ENCODE measurements at regions not wholly inside any gene's neighbourhood (a gene's known extent, or its start where the extent isn't known, plus 50 kb on each side); places are given as distances from the start of the nearest gene placed in this dataset.
A peak's percentile ranks its signal among the peaks of the same experiment; 100 is the strongest.

DNA sequence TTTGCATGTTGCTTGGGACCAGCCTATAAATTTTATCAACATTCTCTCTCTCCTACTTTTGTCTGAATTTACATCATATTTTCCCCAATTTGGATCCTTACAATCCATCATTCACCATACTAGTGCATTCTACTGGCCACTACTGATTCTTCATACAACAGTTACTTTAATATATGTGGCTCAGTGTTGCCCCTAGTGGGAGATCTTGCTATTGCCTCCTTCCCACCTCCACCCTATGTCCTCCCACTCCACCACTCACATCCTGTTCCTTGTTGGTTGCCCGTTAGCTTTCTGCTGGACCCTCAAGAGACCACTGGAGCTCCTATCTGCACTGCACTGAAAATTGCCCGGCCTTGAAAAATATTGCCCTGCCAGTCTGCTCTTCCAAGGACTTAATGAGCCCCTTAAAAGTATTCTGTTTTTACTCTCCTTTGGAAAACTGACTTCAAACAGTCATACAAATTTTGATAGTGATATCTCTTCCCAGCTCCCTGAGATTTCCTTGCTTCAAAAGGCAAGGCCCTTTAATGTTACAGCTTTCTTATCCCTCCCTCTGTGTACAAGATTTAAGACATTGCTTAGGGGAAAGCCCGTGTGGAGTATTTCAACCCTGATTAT lies 243.2 kb upstream of the TMEM229A start:
- no peaks in the 10 kb centered on the region for H3K4me1 ChIP-seq (ENCODE audit: insufficient read depth, low read length)
- TF ChIP-seq EZH2 (IDR thresholded peaks at IDR 0.05; ENCODE audit: borderline replicate concordance, low read depth, low read length, severe bottlenecking) = no peak
- TF ChIP-seq, protein P1, sequence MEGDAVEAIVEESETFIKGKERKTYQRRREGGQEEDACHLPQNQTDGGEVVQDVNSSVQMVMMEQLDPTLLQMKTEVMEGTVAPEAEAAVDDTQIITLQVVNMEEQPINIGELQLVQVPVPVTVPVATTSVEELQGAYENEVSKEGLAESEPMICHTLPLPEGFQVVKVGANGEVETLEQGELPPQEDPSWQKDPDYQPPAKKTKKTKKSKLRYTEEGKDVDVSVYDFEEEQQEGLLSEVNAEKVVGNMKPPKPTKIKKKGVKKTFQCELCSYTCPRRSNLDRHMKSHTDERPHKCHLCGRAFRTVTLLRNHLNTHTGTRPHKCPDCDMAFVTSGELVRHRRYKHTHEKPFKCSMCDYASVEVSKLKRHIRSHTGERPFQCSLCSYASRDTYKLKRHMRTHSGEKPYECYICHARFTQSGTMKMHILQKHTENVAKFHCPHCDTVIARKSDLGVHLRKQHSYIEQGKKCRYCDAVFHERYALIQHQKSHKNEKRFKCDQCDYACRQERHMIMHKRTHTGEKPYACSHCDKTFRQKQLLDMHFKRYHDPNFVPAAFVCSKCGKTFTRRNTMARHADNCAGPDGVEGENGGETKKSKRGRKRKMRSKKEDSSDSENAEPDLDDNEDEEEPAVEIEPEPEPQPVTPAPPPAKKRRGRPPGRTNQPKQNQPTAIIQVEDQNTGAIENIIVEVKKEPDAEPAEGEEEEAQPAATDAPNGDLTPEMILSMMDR (IDR thresholded peaks at IDR 0.05; ENCODE audit: borderline replicate concordance, extremely low read depth, low read length, poor library complexity, severe bottlenecking) = peak; percentile 63
- no peak overlapping the region for H3K27ac ChIP-seq (ENCODE audit: low read length)
- H3K27me3 ChIP-seq (ENCODE audit: insufficient read depth, low read length, poor library complexity) = no peaks in the 10 kb centered on the region
- no peak overlapping the region for H2AFZ ChIP-seq (ENCODE audit: low read depth, low read length)
- H3K36me3 ChIP-seq (ENCODE audit: insufficient read depth, low read length) = no peaks in the 10 kb centered on the region
- ATAC-seq (ENCODE audit: insufficient read depth, low read depth) = peak; percentile 78; the same call in 2 of the 3 replicates
- DNase-seq = peak; percentile 34
- no peak overlapping the region for H3K4me3 ChIP-seq (ENCODE audit: low read depth in 1 of 2, low read length in 2 of 2)
- no peaks in the 10 kb centered on the region for H4K20me1 ChIP-seq (ENCODE audit: insufficient read depth, low read length)
- H3K79me2 ChIP-seq (ENCODE audit: insufficient read depth, low read length) = no peaks in the 10 kb centered on the region
- H3K9ac ChIP-seq (ENCODE audit: low read depth, low read length) = no peak overlapping the region
- H3K4me2 ChIP-seq (ENCODE audit: insufficient read depth, low read length) = no peak overlapping the region
- H3K9me3 ChIP-seq (ENCODE audit: insufficient read depth, low read length, severe bottlenecking) = no peaks in the 10 kb centered on the region

- TF ChIP-seq, protein P1 (IDR thresholded peaks at IDR 0.05; ENCODE audit: borderline replicate concordance, extremely low read depth, low read length, poor library complexity, severe bottlenecking) = no peak
- TF ChIP-seq EZH2 (IDR thresholded peaks at IDR 0.05; ENCODE audit: borderline replicate concordance, low read depth, low read length, severe bottlenecking) = no peak
- Histone ChIP-seq H3K27ac (ENCODE audit: low read length) (no peak overlapping the region), H3K9me3 (ENCODE audit: insufficient read depth, low read length, severe bottlenecking) (no peaks in the 10 kb centered on the region), H3K36me3 (ENCODE audit: insufficient read depth, low read length) (no peaks in the 10 kb centered on the region), H3K4me2 (ENCODE audit: insufficient read depth, low read length) (no peak overlapping the region), H3K79me2 (ENCODE audit: insufficient read depth, low read length) (no peaks in the 10 kb centered on the region), H2AFZ (ENCODE audit: low read depth, low read length) (no peak overlapping the region), H3K27me3 (ENCODE audit: insufficient read depth, low read length, poor library complexity) (no peaks in the 10 kb centered on the region), H3K9ac (ENCODE audit: low read depth, low read length) (no peak overlapping the region), H4K20me1 (ENCODE audit: insufficient read depth, low read length) (no peaks in the 10 kb centered on the region), H3K4me1 (ENCODE audit: insufficient read depth, low read length) (no peaks in the 10 kb centered on the region), H3K4me3 (ENCODE audit: low read depth in 1 of 2, low read length in 2 of 2) (no peak overlapping the region)
- ATAC-seq (ENCODE audit: insufficient read depth, low read depth) (no peak), DNase-seq (no peak)
Observed at GRCh38 chr7:124275411-124275810, 242.5 kb upstream of the TMEM229A start.

DNA sequence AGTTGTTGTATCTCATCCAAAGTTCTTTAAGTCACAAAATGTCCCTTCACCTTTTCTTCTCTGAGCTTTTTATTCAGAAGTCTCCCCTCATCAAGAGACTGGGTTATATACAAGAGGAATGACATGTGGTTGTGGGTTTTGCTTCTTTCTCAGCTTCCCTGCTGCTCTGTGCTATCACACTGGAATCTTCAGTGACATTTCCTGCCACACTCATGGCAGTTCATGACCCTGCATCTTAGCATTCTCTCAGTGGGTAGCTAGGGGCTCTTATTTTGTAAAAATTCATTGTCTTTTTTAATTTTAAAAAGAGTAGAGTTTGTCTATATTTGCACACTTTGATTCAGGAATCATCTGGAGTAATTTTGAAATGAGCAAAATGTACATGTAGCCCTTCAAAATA lies 236.9 kb upstream of the TMEM229A start:
- no peak overlapping the region for H3K9ac ChIP-seq (ENCODE audit: low read depth, low read length)
- TF ChIP-seq, protein P1 (IDR thresholded peaks at IDR 0.05; ENCODE audit: borderline replicate concordance, extremely low read depth, low read length, poor library complexity, severe bottlenecking) = no peak
- TF ChIP-seq EZH2 (IDR thresholded peaks at IDR 0.05; ENCODE audit: borderline replicate concordance, low read depth, low read length, severe bottlenecking) = no peak
- DNase-seq (no peak), ATAC-seq (ENCODE audit: insufficient read depth, low read depth) (peak; percentile 44; the same call in 1 of the 3 replicates)
- no peak overlapping the region for H3K4me2 ChIP-seq (ENCODE audit: insufficient read depth, low read length)
- H3K27ac ChIP-seq (ENCODE audit: low read length) = no peak overlapping the region
- H3K4me3 ChIP-seq (ENCODE audit: low read depth in 1 of 2, low read length in 2 of 2) = no peak overlapping the region
- H4K20me1 ChIP-seq (ENCODE audit: insufficient read depth, low read length) = no peaks in the 10 kb centered on the region
- no peaks in the 10 kb centered on the region for H3K9me3 ChIP-seq (ENCODE audit: insufficient read depth, low read length, severe bottlenecking)
- H3K27me3 ChIP-seq (ENCODE audit: insufficient read depth, low read length, poor library complexity) = no peaks in the 10 kb centered on the region
- no peaks in the 10 kb centered on the region for H3K36me3 ChIP-seq (ENCODE audit: insufficient read depth, low read length)
- no peaks in the 10 kb centered on the region for H3K79me2 ChIP-seq (ENCODE audit: insufficient read depth, low read length)
- H3K4me1 ChIP-seq (ENCODE audit: insufficient read depth, low read length) = no peaks in the 10 kb centered on the region
- H2AFZ ChIP-seq (ENCODE audit: low read depth, low read length) = no peak overlapping the region
